ENCODE measurements at regions not wholly inside any gene's neighbourhood (a gene's known extent, or its start where the extent isn't known, plus 50 kb on each side); places are given as distances from the start of the nearest gene placed in this dataset.
"Not testable (repeated sequence)": the region's sequence is repeated elsewhere in the genome, so short reads cannot be mapped to it uniquely, and the experiment has no call there.

DNA sequence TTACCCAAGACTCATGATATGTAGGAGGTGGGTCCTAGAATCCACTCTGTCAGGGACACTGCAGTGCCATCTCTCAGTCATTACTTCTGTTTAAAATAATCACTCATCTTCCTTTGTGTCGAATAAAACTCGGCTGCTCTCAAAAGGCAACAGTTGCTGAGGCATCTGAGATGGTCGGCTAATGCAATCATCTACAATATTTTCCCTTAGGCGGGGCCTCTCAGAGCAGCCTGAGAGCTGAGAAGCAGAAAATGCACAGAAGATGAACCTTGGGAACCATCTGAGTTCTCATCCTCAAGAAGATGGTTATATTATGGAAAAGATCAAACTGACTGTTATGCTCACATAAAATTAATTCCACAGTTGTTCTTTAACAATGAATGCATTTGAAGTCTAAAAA is 1518.2 kb upstream of the TENM4 start:
- DNase-seq (ENCODE audit: low read depth in 2 of 2), result no peak

DNA sequence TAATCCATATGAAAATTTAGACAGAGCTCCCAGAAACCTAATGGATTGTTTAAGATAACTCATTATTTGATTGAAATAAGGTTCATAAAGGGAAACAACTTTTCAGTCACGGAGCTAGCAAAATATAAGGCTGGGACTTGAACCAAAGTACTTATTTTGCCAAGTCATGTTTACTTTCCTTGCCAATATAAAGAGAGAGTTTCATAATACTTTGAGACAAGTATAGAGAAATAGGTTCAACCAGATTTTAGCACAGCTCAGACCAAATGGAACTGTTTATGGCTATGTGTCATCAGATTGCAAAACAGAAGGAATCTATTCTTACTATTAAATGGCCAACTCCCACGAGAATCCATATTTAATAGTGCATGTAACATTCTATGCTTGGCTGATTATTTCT is 1517.5 kb upstream of the TENM4 start:
- DNase-seq (ENCODE audit: low read depth in 2 of 2), result no peak

GRCh38 chr11:80955588-80955987 is 1514.8 kb upstream of the TENM4 start:
- DNase-seq (ENCODE audit: low read depth in 2 of 2), result no peak

DNA sequence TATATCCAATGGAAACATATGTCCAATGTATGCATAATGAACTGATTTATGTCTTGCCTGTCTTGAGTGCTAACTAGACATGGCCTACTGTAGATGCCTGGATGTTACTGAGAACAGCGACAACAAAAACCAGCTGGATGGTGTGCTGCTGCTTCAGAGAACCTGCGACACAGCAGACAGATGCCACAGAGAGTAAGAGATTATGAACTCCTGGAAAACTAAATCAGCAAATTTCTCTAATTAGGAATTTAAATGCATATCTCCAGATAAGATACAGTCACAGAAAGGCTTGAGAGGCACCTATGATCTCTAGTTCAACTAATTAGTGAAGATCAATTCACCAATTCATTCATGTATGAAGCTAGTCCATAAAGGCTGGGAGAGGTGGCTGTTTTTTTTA is 1508.0 kb upstream of the TENM4 start:
- DNase-seq (ENCODE audit: low read depth in 2 of 2), result no peak

DNA sequence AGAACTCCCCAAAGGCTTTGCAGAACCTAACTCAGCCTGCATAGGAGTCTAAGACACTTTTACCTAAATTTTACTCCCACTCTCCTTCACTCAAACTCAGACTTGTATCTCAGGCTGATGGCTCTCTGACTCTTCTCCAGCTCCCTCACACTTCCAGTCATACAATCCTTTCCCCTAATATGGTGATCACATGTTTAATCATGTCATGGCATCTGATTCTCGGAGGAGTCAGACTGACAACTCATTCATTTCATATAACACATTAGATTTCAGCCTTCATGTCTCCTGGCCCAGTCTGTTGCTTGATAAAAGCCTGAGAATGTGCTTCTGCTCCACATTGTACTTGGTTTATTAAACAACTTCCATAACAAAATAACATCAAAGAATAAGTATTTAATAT is 1503.9 kb upstream of the TENM4 start:
- no peak for DNase-seq (ENCODE audit: low read depth in 2 of 2)

- DNase-seq (ENCODE audit: low read depth in 2 of 2), result no peak
These were observed 1502.4 kb upstream of the TENM4 start for GRCh38 chr11:80943226-80943625.

DNA sequence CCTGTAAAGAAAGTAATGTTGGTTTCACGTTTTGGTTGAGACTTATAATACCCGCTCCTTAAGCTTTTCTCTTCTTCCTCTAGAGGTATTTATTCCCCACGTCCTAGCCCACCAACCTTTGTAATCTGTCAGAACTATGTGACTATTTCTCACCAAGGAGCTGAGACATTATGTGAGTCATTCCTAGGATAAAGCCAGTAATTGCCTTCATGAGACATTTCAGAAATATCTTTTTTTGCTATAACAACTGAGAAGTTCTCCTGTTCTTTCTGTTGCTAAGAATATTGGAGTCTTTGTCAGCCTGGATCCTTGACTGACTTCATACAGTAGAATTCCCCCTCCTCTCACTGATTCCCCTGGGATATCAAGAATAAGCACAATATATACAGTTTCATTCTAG is 1497.0 kb upstream of the TENM4 start:
- DNase-seq (ENCODE audit: low read depth in 2 of 2), result no peak

DNA sequence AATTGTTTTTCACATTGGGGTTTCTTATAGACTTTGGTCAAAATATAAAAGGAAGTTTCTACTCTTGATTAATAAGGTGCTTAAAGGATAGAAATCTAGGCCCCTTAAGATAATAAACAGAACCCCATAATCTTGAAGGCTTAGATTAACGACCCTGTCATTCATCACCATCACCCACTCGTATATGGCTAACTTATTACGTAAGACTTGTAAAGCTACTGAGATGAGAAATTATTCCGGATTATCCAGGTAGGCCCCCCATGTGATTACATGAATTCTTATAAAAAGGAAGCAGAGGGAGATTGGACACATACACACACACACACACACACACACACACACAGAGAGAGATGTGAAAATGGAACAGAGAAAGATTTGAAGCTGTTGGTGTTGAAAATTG is 1489.2 kb upstream of the TENM4 start:
- DNase-seq (ENCODE audit: low read depth in 2 of 2), result no peak

GRCh38 chr11:80929031-80929805 is 1488.4 kb upstream of the TENM4 start:
- no peak for DNase-seq (ENCODE audit: low read depth in 2 of 2)

DNA sequence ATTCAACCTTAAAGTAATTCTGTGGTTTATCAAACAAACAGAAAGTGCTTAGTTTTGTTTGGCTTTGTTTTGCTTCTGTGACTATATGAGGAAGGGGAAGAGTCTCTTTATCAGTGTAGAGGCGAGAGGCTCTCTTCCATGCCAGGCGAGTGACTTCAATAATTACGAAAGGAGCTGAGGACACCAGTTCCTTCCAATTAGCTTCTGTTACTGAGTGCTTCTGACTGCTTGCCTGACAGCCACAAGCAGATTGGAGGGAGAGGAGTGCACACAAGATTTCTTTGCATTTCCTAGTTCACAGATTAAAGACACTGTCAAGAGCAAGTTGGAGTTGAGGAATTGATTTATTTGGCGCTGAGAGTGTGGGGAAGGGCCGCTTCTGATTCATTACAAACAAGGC is 1484.5 kb upstream of the TENM4 start:
- no peak for DNase-seq (ENCODE audit: low read depth in 2 of 2)

DNA sequence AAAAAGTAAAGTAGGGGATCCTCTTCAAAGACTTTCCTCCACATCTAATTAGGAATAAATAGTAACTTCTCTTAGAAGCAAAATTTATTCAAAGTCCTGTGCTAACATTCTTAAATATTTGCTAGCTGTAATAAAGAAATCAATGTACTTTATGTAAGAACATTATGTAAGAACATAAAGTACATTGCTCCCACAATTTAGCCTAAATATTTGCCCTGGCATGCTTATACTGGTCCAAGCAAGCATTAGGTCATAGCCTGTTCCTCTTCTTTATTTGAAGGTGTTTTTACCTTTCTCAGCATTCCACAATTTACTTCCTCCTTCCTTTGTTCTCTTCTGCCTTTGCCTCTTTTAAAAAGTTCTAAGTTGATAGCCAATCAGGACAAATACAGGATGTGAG is 1480.5 kb upstream of the TENM4 start:
- not testable (repeated sequence) for DNase-seq (ENCODE audit: low read depth in 2 of 2)

GRCh38 chr11:80916173-80916798 is 1475.5 kb upstream of the TENM4 start:
- DNase-seq (ENCODE audit: low read depth in 2 of 2), result no peak

GRCh38 chr11:80914311-80914710 is 1473.5 kb upstream of the TENM4 start:
- no peak for DNase-seq (ENCODE audit: low read depth in 2 of 2)

DNA sequence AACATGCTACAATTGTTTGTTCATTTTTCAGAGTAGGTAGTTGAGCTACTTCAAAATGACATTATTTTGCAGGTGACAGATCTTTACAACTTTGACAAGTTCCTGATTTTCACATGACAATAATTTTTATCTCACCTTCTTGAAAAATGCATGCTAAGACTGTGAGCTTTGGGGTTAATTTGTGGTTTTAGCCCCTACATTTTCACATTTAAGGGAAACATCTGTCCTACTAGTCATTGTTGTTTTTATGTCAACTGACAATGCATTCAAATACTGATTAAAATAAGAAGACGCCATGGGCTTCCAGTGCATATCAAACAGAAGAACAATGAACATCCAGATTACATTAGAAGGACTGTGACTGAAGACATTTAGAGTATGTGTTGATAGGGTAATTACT is 1470.8 kb upstream of the TENM4 start:
- DNase-seq (ENCODE audit: low read depth in 2 of 2), result no peak

- no peak for DNase-seq (ENCODE audit: low read depth in 2 of 2)
These were observed 1459.4 kb upstream of the TENM4 start for GRCh38 chr11:80900265-80900664.

- DNase-seq (ENCODE audit: low read depth in 2 of 2), result no peak
These were observed 1458.6 kb upstream of the TENM4 start for GRCh38 chr11:80899381-80899780.

DNA sequence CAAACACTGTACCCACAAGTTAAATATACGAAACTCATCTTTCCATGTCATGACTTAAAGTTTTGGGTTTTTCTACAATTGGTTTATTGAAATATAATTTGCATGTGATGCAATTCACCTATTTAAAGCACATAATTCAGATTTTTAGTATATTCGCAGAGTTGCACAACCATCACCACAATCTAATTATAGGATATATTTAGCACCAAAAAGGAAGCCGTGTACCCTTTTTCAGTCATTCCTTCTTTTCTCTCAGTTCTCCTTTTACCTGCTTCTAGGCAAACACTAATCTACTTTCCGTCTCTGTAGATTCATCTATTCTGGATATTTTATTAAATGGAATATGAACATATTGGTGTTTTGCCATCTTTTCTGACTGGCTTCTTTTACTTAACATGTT is 1458.1 kb upstream of the TENM4 start:
- DNase-seq (ENCODE audit: low read depth in 2 of 2), result no peak

DNA sequence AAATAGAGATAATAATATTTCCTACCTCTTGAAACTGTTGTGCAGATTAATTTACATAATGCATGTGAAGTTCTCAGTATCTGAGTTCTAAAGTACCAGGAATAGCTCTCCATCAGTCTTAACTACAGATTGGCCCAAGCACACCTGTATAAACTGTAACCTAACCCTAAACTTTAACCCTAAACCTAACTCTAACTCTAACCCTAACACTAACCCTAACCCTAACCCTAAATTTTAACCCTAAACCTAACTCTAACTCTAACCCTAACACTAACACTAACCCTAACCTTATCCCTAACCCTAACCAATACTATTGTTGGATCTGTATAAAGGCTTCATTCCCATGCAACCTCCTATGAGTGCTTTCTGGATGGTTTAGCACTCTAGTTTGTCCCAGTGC is 1445.9 kb upstream of the TENM4 start:
- no peak for DNase-seq (ENCODE audit: low read depth in 2 of 2)

GRCh38 chr11:80873310-80873999 is 1432.6 kb upstream of the TENM4 start:
- no peak for DNase-seq (ENCODE audit: low read depth in 2 of 2)

- DNase-seq (ENCODE audit: low read depth in 2 of 2), result no peak
These were observed 1431.4 kb upstream of the TENM4 start for GRCh38 chr11:80872116-80872728.

DNA sequence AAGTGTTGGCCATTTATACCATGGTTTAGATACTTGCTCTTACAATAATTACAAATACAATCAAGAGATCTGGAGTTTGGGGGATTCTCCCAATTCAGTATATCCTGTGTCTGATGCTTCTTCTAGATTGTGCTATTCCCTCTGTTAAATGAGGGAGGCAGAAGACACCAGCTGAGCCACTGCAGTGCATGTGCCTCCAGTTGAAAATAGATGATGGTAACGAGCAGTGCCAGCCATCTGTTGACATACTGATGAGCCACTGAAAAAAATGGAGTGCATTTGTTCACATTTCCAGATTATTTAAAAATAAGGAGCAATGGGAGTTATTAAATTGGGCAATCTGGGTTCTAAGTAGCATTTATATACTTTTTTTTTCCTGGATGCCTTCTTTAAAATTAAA is 1428.0 kb upstream of the TENM4 start:
- no peak for DNase-seq (ENCODE audit: low read depth in 2 of 2)

DNA sequence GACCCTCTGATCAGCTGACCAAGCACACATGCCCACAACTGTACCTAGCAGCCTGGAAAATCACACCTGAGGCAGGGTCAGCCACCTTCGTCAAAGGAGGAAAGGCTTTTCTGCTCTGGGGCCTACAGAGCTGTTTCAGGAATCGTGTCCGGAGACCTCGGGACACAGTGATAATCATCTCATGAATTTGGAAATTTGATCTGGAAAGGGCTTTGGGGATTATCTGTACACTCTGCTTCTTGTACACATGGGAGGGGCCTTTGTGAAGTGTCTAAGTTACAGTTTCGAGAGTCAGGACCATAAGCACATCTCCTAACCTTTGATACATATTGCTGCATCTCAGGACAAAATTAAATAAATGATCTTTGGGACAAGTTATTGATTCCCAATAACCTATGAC is 1421.2 kb upstream of the TENM4 start:
- DNase-seq (ENCODE audit: low read depth in 2 of 2), result no peak

DNA sequence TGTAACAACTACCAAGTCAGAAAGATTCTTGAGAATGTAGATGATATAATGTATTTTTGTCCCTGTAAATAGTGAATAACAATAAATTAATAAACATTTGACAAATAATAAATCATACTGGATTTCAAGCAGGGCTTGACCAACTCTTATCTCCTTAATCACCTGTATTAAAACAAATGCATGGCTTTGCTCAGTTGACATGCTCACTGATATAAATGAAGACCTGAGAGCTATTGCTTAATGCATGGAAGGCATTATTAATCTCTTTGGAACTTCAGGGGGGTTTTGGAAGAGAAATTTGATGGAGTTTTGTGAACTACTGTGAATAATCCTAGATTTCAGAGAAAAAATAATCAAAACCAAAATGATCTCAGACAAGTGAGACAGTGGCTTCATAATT is 1420.4 kb upstream of the TENM4 start:
- DNase-seq (ENCODE audit: low read depth in 2 of 2), result no peak
